ENCODE measurements at regions not wholly inside any gene's neighbourhood (a gene's known extent, or its start where the extent isn't known, plus 50 kb on each side); places are given as distances from the start of the nearest gene placed in this dataset.

DNA sequence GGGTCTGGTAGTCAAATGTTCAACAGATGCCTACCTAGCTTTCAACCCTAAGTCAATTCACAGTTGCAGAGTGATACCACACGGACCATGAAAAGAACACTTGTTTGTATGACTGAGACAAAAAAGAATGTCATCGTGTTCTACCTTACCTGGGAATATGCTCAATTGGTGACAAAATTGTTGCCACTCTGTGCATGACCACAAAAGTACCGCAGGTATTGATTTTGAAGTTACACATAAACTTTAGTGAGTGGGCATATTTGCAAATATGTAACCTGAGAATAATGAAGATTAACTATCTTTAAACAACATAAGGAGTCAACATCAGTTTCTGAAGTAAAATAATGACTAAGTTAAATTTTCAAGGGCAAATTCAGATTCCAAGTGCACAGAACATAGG, 53.4 kb upstream of the SNRPN start:
- Histone ChIP-seq H3K36me3 (replicated peaks) (no peaks in the 10 kb centered on the region), H3K4me3 (ENCODE audit: low read depth, low read length) (no peak overlapping the region), H3K27ac (no peak overlapping the region), H3K27me3 (replicated peaks) (no peaks in the 10 kb centered on the region)
- in situ Hi-C loops (cut with HindIII; ENCODE audit: low pct_ligation_motif_present, low sequenced_read_pairs), result no loop called here
- TF ChIP-seq CTCF (IDR thresholded peaks at IDR 0.05; ENCODE audit: low read depth, low read length, missing control alignments), result no peak
- DNase-seq, result no peak
